Mucosa of rectum (tissue), 2 donors: ENCODE measurements at regions not wholly inside any gene's neighbourhood (a gene's known extent, or its start where the extent isn't known, plus 50 kb on each side); places are given as distances from the start of the nearest gene placed in this dataset.

Experiments
- H3K27ac ChIP-seq, 2 donors: one replicate each; pipeline ENCODE4 v1.7.0; 2013; ENCODE audit warnings: inconsistent platforms in 2 of 2, low read depth in 2 of 2, low read length in 2 of 2
- H3K27me3 ChIP-seq, 2 donors: one replicate each; pipeline ENCODE4 v1.7.0; 2013; ENCODE audit warnings: low read length in 2 of 2; ENCODE audit not compliant: control insufficient read depth in 2 of 2, insufficient read depth in 2 of 2
- H3K36me3 ChIP-seq, 2 donors: one replicate each; pipeline ENCODE4 v1.7.0; 2013; ENCODE audit warnings: low read length in 2 of 2; ENCODE audit not compliant: control insufficient read depth in 2 of 2, insufficient read depth in 2 of 2
- H3K4me1 ChIP-seq, 2 donors: one replicate each; pipeline ENCODE4 v1.7.0; 2013; ENCODE audit warnings: low read length in 2 of 2, mild to moderate bottlenecking in 1 of 2; ENCODE audit not compliant: control insufficient read depth in 2 of 2, insufficient read depth in 2 of 2
- H3K4me3 ChIP-seq, 2 donors: one replicate each; pipeline ENCODE4 v1.7.0; 2013; ENCODE audit warnings: low read length in 2 of 2
- H3K9ac ChIP-seq, 2 donors: one replicate each; pipeline ENCODE4 v1.7.0; 2013; ENCODE audit warnings: low read length in 2 of 2, low read depth in 1 of 2, mild to moderate bottlenecking in 1 of 2
- H3K9me3 ChIP-seq, 2 donors: one replicate each; pipeline ENCODE4 v1.7.0; 2013; ENCODE audit warnings: low read length in 2 of 2; ENCODE audit not compliant: control insufficient read depth in 2 of 2
- donor health status: healthy.
- donor health status: Normal muscosa, but diverticular disease.

DNA sequence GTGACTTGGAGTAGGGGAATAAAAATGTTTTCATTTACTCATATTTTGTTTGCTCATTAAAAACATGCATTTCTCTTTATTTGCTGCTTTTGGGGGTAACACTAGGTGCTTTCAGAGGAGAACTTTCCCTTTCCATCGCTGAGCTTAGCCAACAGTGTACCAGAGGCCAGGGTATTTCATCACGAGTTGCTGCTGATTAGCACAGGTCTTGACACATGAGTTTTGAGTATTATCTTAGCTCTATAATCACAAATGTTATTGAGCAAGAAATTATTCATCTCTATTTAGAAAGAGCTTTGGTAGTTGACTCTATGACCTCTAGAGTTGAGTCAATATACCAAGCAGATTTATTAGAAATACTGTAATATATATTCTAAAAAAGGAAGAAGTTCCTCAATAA lies 375.9 kb downstream of the NXPH1 start:
- no peak overlapping the region for H3K9ac ChIP-seq

DNA sequence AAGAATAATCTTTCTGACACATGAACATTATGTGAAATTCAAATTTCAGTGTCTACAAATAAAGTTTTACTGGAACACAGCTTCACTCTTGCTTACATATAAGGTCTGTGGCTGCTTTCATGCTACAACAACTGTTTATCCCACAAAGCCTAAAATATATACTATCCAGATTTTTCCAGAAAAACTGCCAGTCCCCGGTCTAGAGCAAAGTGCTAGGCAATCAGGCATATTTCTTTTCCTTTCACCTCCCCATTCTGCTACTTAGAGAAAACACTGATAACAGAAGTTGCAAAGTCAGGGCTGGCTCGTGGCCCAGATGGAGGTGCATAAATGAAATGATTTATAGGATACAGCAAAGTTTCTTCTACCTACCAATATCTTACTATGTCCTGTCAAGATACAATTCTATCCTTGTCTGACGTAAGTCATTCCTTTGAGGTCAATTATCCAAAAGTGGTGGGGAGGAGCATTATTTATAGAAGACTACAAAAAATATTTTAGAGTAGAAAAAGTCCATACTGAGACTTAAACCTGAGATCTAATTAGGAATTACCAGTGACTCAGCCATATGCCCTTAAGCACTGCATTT lies 384.1 kb downstream of the NXPH1 start:
- Histone ChIP-seq H3K9ac (no peak overlapping the region), H3K9me3 (no peaks in the 10 kb centered on the region), H3K27me3 (no peaks in the 10 kb centered on the region), H3K27ac (no peak overlapping the region), H3K4me1 (no peaks in the 10 kb centered on the region), H3K36me3 (no peaks in the 10 kb centered on the region), H3K4me3 (no peak overlapping the region)

More for the DNA sequence above, 375.9 kb downstream of the NXPH1 start:
- no peaks in the 10 kb centered on the region for H3K9me3 ChIP-seq
- H3K27ac ChIP-seq: no peak overlapping the region
- H3K27me3 ChIP-seq: no peaks in the 10 kb centered on the region
- H3K4me3 ChIP-seq: no peak overlapping the region
- no peaks in the 10 kb centered on the region for H3K4me1 ChIP-seq
- H3K36me3 ChIP-seq: no peaks in the 10 kb centered on the region

DNA sequence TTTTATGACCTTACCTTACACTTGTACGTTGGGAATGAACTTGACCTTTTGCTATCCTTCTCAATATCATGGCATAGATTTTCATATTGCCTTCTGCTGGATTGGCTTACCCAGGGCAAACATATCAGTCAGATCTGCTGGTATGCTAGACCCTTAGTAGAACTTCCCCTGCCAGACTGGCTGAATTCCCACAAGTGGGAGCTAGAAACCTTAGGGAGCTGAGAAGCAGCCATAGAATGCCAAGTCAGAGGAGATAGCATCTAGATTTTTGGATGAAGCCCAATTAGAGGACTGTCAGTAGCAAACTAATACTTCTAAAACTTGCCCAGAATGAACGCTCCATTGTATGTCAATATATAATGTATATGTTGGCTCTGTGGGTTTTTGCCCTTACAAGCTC lies 385.0 kb downstream of the NXPH1 start:
- H3K4me1 ChIP-seq: no peaks in the 10 kb centered on the region
- H3K36me3 ChIP-seq: no peaks in the 10 kb centered on the region
- no peak overlapping the region for H3K9ac ChIP-seq
- no peak overlapping the region for H3K4me3 ChIP-seq
- H3K27me3 ChIP-seq: no peaks in the 10 kb centered on the region
- H3K27ac ChIP-seq: no peak overlapping the region
- H3K9me3 ChIP-seq: no peaks in the 10 kb centered on the region

DNA sequence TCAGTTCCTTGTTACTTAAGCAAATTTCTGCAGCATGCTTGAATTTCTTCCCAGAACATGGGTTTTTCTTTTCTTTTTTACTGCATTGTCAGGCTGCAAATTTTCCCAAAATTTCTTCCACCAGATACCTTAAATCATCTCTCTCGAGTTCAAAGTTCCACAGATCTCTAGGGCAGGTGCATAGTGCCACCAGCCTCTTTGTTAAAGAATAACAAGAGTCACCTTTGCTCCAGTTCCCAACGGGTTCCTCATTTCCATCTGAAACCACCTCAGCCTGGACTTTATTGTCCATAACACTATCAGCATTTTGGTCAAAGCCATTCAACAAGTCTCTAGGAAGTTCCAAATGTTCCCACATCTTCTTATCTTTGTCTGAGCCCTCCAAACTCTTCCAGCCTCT lies 389.2 kb downstream of the NXPH1 start:
- H3K27ac ChIP-seq: no peak overlapping the region
- H3K4me3 ChIP-seq: no peak overlapping the region
- H3K27me3 ChIP-seq: no peaks in the 10 kb centered on the region
- H3K9ac ChIP-seq: no peak overlapping the region
- no peaks in the 10 kb centered on the region for H3K4me1 ChIP-seq
- H3K9me3 ChIP-seq: no peaks in the 10 kb centered on the region
- H3K36me3 ChIP-seq: no peaks in the 10 kb centered on the region

DNA sequence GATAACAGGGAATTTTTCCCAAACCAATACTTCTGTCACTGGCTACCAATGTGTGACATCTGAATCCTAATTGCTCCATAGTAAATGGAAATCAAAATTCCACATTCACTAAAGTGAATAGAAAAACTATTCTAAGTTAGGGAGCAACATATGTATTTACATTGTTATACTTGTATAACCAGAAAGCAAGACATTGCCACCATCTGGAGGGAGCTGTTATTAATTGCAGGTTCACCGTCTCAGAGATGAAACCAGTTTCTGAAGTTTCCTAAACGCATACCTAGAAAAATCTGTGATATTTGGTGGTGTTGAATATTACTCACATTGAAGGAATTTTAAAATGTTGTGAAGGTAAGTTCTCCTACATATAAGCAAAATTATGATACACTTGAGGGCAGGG lies 390.1 kb downstream of the NXPH1 start:
- Histone ChIP-seq H3K27ac (no peak overlapping the region), H3K4me1 (no peaks in the 10 kb centered on the region), H3K9ac (no peak overlapping the region), H3K4me3 (no peak overlapping the region), H3K27me3 (no peaks in the 10 kb centered on the region), H3K9me3 (no peaks in the 10 kb centered on the region), H3K36me3 (no peaks in the 10 kb centered on the region)

DNA sequence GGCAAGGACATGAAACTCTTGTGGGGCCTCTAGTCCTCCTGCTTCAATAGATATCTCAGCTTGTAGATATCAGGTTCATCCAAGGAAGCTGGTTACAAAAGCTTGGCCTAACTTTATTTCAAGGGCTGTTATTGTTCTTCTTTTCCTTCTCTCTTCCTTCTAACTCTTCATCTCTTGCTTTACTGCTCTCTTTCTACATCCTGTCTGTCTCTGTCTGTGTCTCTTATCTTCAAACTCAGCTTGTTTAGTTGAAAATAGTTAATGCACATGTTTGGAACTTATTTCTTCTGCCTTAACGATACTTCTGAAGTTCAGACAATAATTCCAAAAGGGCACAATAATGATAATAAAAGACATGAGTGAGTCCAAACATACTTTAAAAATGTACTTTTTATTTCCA lies 393.9 kb downstream of the NXPH1 start:
- H3K9me3 ChIP-seq: no peaks in the 10 kb centered on the region
- H3K36me3 ChIP-seq: no peaks in the 10 kb centered on the region
- no peak overlapping the region for H3K9ac ChIP-seq
- no peak overlapping the region for H3K4me3 ChIP-seq
- H3K27me3 ChIP-seq: no peaks in the 10 kb centered on the region
- no peaks in the 10 kb centered on the region for H3K4me1 ChIP-seq
- H3K27ac ChIP-seq: no peak overlapping the region

DNA sequence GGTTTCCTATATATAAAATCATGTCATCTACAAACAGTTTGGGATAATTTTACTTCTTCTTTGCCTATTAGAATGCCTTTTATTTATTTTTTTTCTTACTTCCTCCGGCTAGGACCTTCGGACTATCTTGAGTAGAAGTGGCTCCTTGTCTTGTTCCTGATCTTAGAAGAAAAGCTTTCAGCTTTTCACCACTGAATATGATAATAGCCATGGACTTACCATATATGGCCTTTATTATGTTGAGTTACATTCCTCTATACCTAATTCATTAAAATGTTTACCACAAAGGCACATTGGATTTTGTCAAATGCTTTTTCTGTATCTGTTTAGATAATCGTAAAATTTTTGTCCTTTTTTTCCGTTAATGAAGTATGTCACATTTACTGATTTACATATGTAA lies 395.7 kb downstream of the NXPH1 start:
- no peaks in the 10 kb centered on the region for H3K9me3 ChIP-seq

DNA sequence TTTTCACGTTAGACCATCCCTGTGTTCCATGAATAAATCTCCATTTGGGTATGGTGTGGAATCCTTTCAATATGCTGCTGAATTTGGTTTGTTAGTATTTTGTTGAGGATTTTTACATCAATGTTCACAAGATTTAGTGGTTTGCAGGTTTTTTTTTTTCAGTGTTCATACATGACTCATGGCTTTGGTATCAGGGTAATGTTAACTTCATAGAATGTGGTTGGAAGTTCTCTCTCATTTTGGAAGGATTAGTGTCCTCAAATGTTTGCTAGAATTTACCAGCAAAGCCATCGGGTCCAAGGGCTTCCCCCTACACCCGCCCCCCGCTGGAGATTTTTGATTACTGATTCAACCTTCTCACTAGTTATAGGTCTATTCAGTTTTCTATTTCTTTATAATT lies 398.0 kb downstream of the NXPH1 start:
- H3K4me1 ChIP-seq: no peaks in the 10 kb centered on the region
- H3K27me3 ChIP-seq: no peaks in the 10 kb centered on the region
- no peaks in the 10 kb centered on the region for H3K9me3 ChIP-seq
- H3K4me3 ChIP-seq: no peak overlapping the region
- no peak overlapping the region for H3K27ac ChIP-seq
- H3K36me3 ChIP-seq: no peaks in the 10 kb centered on the region
- H3K9ac ChIP-seq: no peak overlapping the region

More for the DNA sequence above, 395.7 kb downstream of the NXPH1 start:
- Histone ChIP-seq H3K36me3 (no peaks in the 10 kb centered on the region), H3K27me3 (no peaks in the 10 kb centered on the region), H3K4me3 (no peak overlapping the region), H3K9ac (no peak overlapping the region), H3K27ac (no peak overlapping the region), H3K4me1 (no peaks in the 10 kb centered on the region)

DNA sequence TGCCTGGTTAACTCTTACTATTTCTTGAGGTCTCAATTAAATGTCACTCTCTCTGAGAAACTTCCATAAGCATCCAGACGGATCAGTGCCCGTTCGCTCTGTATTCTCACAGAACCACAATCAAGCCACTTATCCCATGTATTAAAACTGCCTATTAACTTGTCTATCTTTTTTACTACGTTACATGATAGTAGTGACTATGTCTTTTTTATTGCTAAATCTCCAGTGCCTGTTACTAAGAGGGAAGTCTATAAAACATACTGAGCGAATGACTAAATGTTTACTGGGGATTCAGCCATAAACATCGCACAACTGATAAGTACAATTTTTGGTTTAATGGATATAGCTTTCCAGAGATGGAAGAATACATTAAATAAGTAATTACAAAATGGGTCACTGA lies 399.9 kb downstream of the NXPH1 start:
- H3K9me3 ChIP-seq: no peaks in the 10 kb centered on the region
- no peaks in the 10 kb centered on the region for H3K27me3 ChIP-seq
- H3K9ac ChIP-seq: no peak overlapping the region
- H3K4me1 ChIP-seq: no peaks in the 10 kb centered on the region
- H3K27ac ChIP-seq: no peak overlapping the region
- no peaks in the 10 kb centered on the region for H3K36me3 ChIP-seq
- H3K4me3 ChIP-seq: no peak overlapping the region

DNA sequence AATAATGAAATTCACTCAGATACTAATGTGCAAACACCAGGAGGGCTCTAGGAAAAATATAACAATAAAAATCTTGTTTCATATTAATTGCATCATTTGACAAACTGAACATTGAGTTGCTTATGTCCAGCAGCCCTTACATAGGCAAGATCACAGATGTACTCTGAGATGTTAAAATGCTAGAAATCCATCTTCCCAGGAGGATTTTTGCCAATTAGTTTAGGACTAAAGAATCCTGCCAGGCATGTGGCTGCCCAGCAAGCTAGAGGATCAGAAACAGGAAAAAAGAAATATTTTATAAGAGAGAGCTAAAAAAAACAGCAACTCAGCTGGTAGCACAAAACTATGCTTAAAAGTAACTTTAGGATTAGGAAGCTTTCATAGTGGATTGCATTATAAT lies 407.8 kb downstream of the NXPH1 start:
- H3K4me1 ChIP-seq: no peaks in the 10 kb centered on the region
- no peak overlapping the region for H3K9ac ChIP-seq
- no peak overlapping the region for H3K4me3 ChIP-seq
- H3K36me3 ChIP-seq: no peaks in the 10 kb centered on the region
- no peaks in the 10 kb centered on the region for H3K9me3 ChIP-seq
- no peaks in the 10 kb centered on the region for H3K27me3 ChIP-seq
- H3K27ac ChIP-seq: no peak overlapping the region

DNA sequence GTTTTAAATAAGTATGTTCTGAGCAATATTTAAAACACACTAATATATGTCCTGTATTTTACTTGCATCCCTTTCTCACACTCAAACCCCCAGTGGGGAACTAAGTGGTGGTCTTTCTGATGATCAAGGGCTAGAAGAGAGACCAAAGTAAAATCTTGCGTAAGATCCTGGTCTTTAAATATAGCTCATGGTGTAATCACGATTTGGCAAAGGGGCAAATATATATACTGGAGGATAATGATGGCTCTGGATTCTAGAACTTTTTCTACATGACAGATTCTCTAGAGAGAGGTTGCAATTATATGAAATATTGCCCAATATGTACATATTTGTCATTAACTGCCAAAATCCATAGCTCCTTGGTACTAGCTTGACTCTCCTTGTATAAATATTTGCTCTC lies 438.3 kb downstream of the NXPH1 start:
- Histone ChIP-seq H3K9me3 (no peaks in the 10 kb centered on the region), H3K4me1 (no peaks in the 10 kb centered on the region), H3K27me3 (no peaks in the 10 kb centered on the region), H3K9ac (no peak overlapping the region), H3K27ac (no peak overlapping the region), H3K36me3 (no peaks in the 10 kb centered on the region), H3K4me3 (no peak overlapping the region)
